Breast epithelium (tissue), 4 donors: ENCODE measurements at regions not wholly inside any gene's neighbourhood (a gene's known extent, or its start where the extent isn't known, plus 50 kb on each side); places are given as distances from the start of the nearest gene placed in this dataset.

Source experiments
- DNase-seq, 2 donors: peaks; one replicate each; pipeline ENCODE4 v3.0.0-alpha.2; 2019; ENCODE audit warnings: low spot score in 2 of 2
- H3K27ac ChIP-seq, 2 donors: fragments of 200-600 bp; sonication (generic) in 1 of 2; one replicate each; pipeline ENCODE4 v1.5.1; 2016 to 2019; ENCODE audit warnings: mild to moderate bottlenecking in 1 of 2
- H3K27me3 ChIP-seq, 2 donors: fragments of 200-600 bp; sonication (generic) in 1 of 2; one replicate each; pipeline versions ENCODE4 v1.5.1 to v1.6.0; 2017 to 2019; ENCODE audit warnings: control low read depth in 1 of 2, mild to moderate bottlenecking in 1 of 2
- H3K36me3 ChIP-seq: fragments of 200-600 bp; one replicate; pipeline ENCODE4 v1.5.1; 2019
- H3K4me1 ChIP-seq, 2 donors: fragments of 200-600 bp; sonication (generic); one replicate each; pipeline ENCODE4 v1.5.1; 2016 to 2019; ENCODE audit warnings: control low read depth in 1 of 2
- H3K4me3 ChIP-seq, 3 donors: fragments of 200-600 bp; sonication (generic); 1 replicate in 2 of 3; 2 replicates in 1 of 3; pipeline ENCODE4 v1.5.1; 2016 to 2019; ENCODE audit warnings: mild to moderate bottlenecking in 3 of 3, moderate library complexity in 2 of 3
- H3K9me3 ChIP-seq, 2 donors: fragments of 200-600 bp; sonication (generic) in 1 of 2; one replicate each; pipeline ENCODE4 v1.5.1; 2016 to 2019; ENCODE audit warnings: control low read depth in 1 of 2
- CTCF ChIP-seq, 3 donors: fragments of 450-650 bp; IDR thresholded peaks; one replicate each; pipeline ENCODE4 v1.5.1; 2016 to 2017; ENCODE audit warnings: antibody characterized with exemption in 3 of 3, mild to moderate bottlenecking in 3 of 3, moderate library complexity in 3 of 3
- POLR2A ChIP-seq: fragments of 450-650 bp; IDR thresholded peaks from one replicate; pipeline ENCODE4 v1.6.1; 2016; ENCODE audit warnings: antibody characterized with exemption, mild to moderate bottlenecking, moderate library complexity
- POLR2AphosphoS5 ChIP-seq, 3 donors: sonication (generic); formaldehyde crosslinking; IDR thresholded peaks; one replicate each; pipeline ENCODE4 v1.6.1; 2017; ENCODE audit warnings: antibody characterized with exemption in 3 of 3
- intact Hi-C: fragments of 100-400 bp; cut with DNase I; formaldehyde crosslinking; loops from one replicate; pipeline ENCODE4 v1.15.1; 2023; ENCODE audit warnings: low total_unique reads

GRCh38 chr15:89413877-89414276 is 79.3 kb upstream of the POLG start:
- H3K36me3 ChIP-seq, result no peaks in the 10 kb centered on the region
- H3K27ac ChIP-seq, result no peak overlapping the region
- H3K4me3 ChIP-seq, result no peak overlapping the region
- H3K4me1 ChIP-seq, result peaks cover 0 to 6% of the 10 kb centered on the region in 2 donors
- intact Hi-C loops, result no loop called here
- TF ChIP-seq CTCF (IDR thresholded peaks at IDR 0.05), result no peak
- no peak for TF ChIP-seq POLR2AphosphoS5 (IDR thresholded peaks at IDR 0.05)
- TF ChIP-seq POLR2A, result no peak
- no peak for DNase-seq
- H3K27me3 ChIP-seq, result peaks cover 5 to 100% of the 10 kb centered on the region in 2 donors
- no peaks in the 10 kb centered on the region for H3K9me3 ChIP-seq

GRCh38 chr15:89412905-89413411 is 78.3 kb upstream of the POLG start:
- TF ChIP-seq POLR2A (no peak), POLR2AphosphoS5 (IDR thresholded peaks at IDR 0.05) (no peak), CTCF (IDR thresholded peaks at IDR 0.05) (no peak)
- H3K4me1 ChIP-seq, result peaks cover 0 to 6% of the 10 kb centered on the region in 2 donors
- no peak for DNase-seq

GRCh38 chr15:89410039-89410435 is 75.4 kb upstream of the POLG start:
- Histone ChIP-seq H3K4me1 (peaks cover 0 to 6% of the 10 kb centered on the region in 2 donors), H3K9me3 (no peaks in the 10 kb centered on the region), H3K4me3 (no peak overlapping the region), H3K27me3 (peaks cover 5 to 100% of the 10 kb centered on the region in 2 donors), H3K27ac (no peak overlapping the region), H3K36me3 (no peaks in the 10 kb centered on the region)
- intact Hi-C loops, result no loop called here
- TF ChIP-seq POLR2AphosphoS5 (IDR thresholded peaks at IDR 0.05) (no peak), POLR2A (no peak), CTCF (IDR thresholded peaks at IDR 0.05) (no peak)
- no peak for DNase-seq

More at GRCh38 chr15:89412905-89413411, 78.3 kb upstream of the POLG start:
- Histone ChIP-seq H3K27me3 (peaks cover 4 to 100% of the 10 kb centered on the region in 2 donors), H3K9me3 (no peaks in the 10 kb centered on the region), H3K4me3 (no peak overlapping the region), H3K27ac (no peak overlapping the region), H3K36me3 (no peaks in the 10 kb centered on the region)
- intact Hi-C loops, result no loop called here

- TF ChIP-seq POLR2A, result no peak
- no peaks in the 10 kb centered on the region for H3K36me3 ChIP-seq
- H3K4me1 ChIP-seq, result peaks cover 0 to 6% of the 10 kb centered on the region in 2 donors
- H3K27me3 ChIP-seq, result peaks cover 5 to 100% of the 10 kb centered on the region in 2 donors
- no peak overlapping the region for H3K27ac ChIP-seq
- no peak for DNase-seq
- H3K4me3 ChIP-seq, result peak overlapping the region; percentile 7 to 50 (median 19)
- H3K9me3 ChIP-seq, result no peaks in the 10 kb centered on the region
- intact Hi-C loops, result no loop called here
These were observed 74.8 kb upstream of the POLG start for GRCh38 chr15:89409184-89410038.

- no peaks in the 10 kb centered on the region for H3K9me3 ChIP-seq
- no peak for DNase-seq
- no peaks in the 10 kb centered on the region for H3K36me3 ChIP-seq
- no peak overlapping the region for H3K27ac ChIP-seq
- intact Hi-C loops, result no loop called here
- H3K4me3 ChIP-seq, result peak overlapping the region; percentile 7 to 50 (median 19)
- TF ChIP-seq POLR2A (no peak), POLR2AphosphoS5 (IDR thresholded peaks at IDR 0.05) (no peak), CTCF (IDR thresholded peaks at IDR 0.05) (no peak)
- peaks cover 5 to 100% of the 10 kb centered on the region in 2 donors for H3K27me3 ChIP-seq
- peaks cover 0 to 6% of the 10 kb centered on the region in 2 donors for H3K4me1 ChIP-seq
These were observed 74.0 kb upstream of the POLG start for GRCh38 chr15:89408372-89409183.
